Tibial artery (tissue), 4 donors: ENCODE measurements at regions not wholly inside any gene's neighbourhood (a gene's known extent, or its start where the extent isn't known, plus 50 kb on each side); places are given as distances from the start of the nearest gene placed in this dataset.

ENCODE experiments used
- DNase-seq, 2 donors: peaks; one replicate each; pipeline ENCODE4 v3.0.0-alpha.2; 2019
- H3K27ac ChIP-seq, 2 donors: fragments of 200-600 bp; sonication (generic) in 1 of 2; 1 replicate in 1 of 2; 2 replicates in 1 of 2; pipeline ENCODE4 v1.5.1; 2018 to 2019; ENCODE audit warnings: mild to moderate bottlenecking in 1 of 2
- H3K27me3 ChIP-seq, 2 donors: fragments of 200-600 bp; sonication (generic) in 1 of 2; one replicate each; pipeline versions ENCODE4 v1.5.1 to v1.6.0; 2016 to 2019
- H3K36me3 ChIP-seq, 3 donors: fragments of 200-600 bp; sonication (generic) in 2 of 3; one replicate each; pipeline ENCODE4 v1.5.1; 2016 to 2019; ENCODE audit warnings: mild to moderate bottlenecking in 2 of 3
- H3K4me1 ChIP-seq, 4 donors: fragments of 200-600 bp; sonication (generic) in 2 of 4; 1 replicate in 3 of 4; 2 replicates in 1 of 4; pipeline ENCODE4 v1.5.1; 2016 to 2019
- H3K4me3 ChIP-seq, 2 donors: fragments of 200-600 bp; sonication (generic) in 1 of 2; 1 replicate in 1 of 2; 2 replicates in 1 of 2; pipeline ENCODE4 v1.5.1; 2018 to 2019; ENCODE audit warnings: mild to moderate bottlenecking in 2 of 2
- H3K9me3 ChIP-seq, 3 donors: fragments of 200-600 bp; sonication (generic) in 1 of 3; one replicate each; pipeline ENCODE4 v1.5.1; 2016 to 2019
- CTCF ChIP-seq, 2 experiments: fragments of 200-600 bp in 1 of 2; fragments of 450-650 bp in 1 of 2; IDR thresholded peaks; one replicate each; pipeline ENCODE4 v1.5.1; 2017 to 2019; ENCODE audit warnings: antibody characterized with exemption in 2 of 2, mild to moderate bottlenecking in 1 of 2, moderate library complexity in 1 of 2
- intact Hi-C: fragments of 100-400 bp; cut with DNase I; formaldehyde crosslinking; loops from one replicate; pipeline ENCODE4 v1.15.0; 2023; ENCODE audit warnings: low total_unique reads

DNA sequence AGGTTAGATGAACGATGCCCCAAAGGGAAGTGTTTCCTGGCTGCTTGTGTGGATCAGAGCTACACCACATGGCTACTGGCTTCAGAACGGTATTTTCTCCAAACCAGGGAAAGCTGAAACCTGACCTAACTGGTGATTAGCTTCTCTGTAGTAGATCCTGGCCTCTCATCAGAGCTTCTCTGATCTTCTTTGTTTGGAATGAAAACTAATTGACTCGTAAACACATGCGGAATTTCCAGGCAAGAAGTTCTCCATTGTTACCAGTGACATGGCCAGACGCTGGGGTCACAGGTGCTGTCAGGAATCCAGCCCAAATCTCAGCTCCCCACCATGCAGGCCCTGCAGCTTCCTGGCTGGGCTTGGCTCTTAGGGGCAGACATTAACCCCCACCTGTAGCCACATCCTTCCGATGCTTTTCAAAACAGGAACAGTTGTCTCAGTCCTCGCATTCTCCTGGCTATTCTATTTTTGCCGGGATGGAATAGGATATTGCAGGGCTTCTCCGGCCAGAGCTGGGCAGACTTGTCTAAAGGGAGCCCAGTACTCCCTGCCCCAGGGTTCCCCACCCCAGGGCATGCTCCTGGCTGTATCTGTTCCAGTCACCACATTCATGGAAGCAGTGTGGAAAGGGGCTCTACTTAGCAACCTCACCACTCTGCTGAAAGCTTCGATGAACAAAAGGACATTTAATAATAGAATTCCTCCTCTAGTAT, 305.4 kb upstream of the F9 start:
- H3K27me3 ChIP-seq: no peaks in the 10 kb centered on the region
- H3K27ac ChIP-seq: no peak overlapping the region
- no peak for DNase-seq
- no peaks in the 10 kb centered on the region for H3K9me3 ChIP-seq
- no peak for TF ChIP-seq CTCF (IDR thresholded peaks at IDR 0.05)
- no peaks in the 10 kb centered on the region for H3K4me1 ChIP-seq
- no peaks in the 10 kb centered on the region for H3K36me3 ChIP-seq
- intact Hi-C loops: no loop called here
- no peak overlapping the region for H3K4me3 ChIP-seq

DNA sequence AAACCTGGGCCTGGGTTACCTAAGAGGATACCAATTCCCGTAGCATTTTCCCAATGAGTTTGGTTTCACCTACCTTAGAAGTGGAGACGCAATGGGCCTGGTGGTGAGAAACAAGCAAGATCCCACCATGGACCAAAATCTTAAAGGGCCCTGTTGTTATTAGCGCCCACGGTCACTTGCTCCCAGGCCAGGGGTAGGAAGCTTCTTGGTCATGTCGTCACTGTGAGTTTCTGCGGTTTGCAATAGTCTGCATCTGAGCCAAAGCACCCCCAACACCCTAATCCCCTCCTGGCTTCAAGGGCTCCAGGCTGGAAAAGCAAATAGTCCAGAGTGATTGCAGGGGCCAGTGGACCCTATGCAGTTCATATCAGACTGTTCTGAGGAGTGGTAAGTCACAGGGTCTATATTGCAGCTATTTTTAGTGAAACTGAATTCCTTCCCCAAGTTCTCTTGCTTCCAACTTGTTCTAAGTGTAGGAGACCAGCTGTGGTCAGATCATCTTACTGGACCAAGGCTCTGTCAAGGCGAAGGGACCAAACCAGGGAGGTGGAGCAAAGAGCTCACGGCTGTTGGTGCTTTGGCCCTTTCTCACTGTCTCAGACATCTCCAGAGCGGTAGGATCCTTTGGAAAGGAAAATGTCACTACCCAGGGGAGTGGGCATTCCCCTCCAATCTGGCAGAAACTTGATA, 307.9 kb upstream of the F9 start:
- DNase-seq: no peak
- TF ChIP-seq CTCF (IDR thresholded peaks at IDR 0.05): no peak
- intact Hi-C loops: no loop called here

DNA sequence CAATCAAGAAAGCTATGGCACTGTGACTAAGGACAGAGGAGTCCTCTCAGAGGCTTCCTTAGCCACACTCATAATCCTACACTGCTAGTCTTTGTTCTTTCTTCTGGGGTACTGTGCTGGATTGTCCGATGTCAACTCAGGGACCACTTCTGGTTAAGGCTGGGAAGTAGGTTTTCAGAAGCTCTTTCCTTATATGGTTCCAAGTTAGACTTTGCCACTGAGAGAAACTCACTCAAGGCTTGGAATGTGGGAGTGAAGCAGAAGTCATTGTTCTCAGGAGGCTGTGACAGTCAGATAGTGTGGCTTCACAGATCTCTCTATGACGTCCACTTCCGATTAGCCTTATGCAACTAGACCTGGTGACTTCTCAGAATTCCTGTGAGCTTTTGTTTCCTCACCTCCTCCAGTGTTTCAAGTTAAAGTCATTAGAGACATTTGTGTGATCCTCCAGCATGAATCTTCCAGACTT, 317.3 kb upstream of the F9 start:
- TF ChIP-seq CTCF (IDR thresholded peaks at IDR 0.05): no peak
- H3K4me1 ChIP-seq: no peaks in the 10 kb centered on the region
- intact Hi-C loops: no loop called here
- no peaks in the 10 kb centered on the region for H3K36me3 ChIP-seq
- no peak overlapping the region for H3K4me3 ChIP-seq
- no peak for DNase-seq
- H3K9me3 ChIP-seq: no peaks in the 10 kb centered on the region
- no peaks in the 10 kb centered on the region for H3K27me3 ChIP-seq
- H3K27ac ChIP-seq: no peak overlapping the region

More for the DNA sequence above, 307.9 kb upstream of the F9 start:
- H3K27me3 ChIP-seq: no peaks in the 10 kb centered on the region
- no peaks in the 10 kb centered on the region for H3K4me1 ChIP-seq
- H3K27ac ChIP-seq: no peak overlapping the region
- no peaks in the 10 kb centered on the region for H3K36me3 ChIP-seq
- no peaks in the 10 kb centered on the region for H3K9me3 ChIP-seq
- no peak overlapping the region for H3K4me3 ChIP-seq

DNA sequence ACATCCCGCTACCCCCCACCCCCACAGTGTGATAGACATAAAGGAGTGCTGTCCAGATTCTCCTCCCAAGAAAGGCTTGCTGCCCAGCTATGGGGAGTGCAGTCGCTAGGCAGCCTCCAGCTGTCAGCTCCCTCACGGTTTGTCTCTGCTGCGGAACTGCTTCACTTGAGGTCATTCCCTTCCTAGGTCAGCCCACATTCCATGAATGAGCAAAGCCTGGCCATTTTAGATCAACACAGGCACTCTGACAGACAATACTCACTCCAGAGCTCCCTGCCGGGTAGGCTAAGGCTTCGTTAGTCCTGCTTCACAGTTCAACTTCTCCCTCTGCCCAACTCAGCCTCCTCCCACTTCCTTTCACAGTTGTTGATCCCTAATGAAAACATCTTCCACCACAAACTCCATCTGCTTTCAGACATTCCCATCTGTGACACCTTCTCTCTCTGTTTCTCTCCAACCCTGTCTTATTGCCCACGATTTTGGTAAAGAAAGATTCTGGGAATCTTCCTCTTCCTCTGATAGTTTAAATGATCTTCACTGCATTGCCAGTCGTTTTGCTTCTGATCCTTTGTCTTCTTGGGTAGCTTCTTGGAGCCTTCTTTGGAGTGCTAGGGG, 318.9 kb upstream of the F9 start:
- Histone ChIP-seq H3K36me3 (no peaks in the 10 kb centered on the region), H3K9me3 (no peaks in the 10 kb centered on the region), H3K4me3 (no peak overlapping the region), H3K27ac (no peak overlapping the region), H3K4me1 (no peaks in the 10 kb centered on the region), H3K27me3 (no peaks in the 10 kb centered on the region)
- no peak for TF ChIP-seq CTCF (IDR thresholded peaks at IDR 0.05)
- no peak for DNase-seq
- intact Hi-C loops: no loop called here

DNA sequence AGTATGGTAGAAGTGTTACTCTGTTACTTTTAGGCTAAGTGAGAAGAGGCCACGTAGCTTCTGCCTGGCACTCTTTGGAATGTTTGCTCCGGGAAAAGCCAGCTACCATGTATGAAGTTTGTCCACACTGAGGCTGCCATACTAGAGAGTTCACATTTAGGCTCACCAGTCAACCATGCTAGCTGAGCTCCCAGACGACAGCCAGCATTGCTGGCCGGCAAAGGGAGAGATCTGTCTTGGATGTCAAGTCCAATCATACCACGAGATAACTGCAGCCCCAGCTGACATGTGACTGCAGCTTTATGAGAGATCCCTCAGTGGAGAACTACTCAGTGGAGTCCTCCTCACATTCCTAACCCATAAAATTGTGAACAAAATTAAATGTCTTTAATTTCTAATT, 321.2 kb upstream of the F9 start:
- Histone ChIP-seq H3K27ac (no peak overlapping the region), H3K36me3 (no peaks in the 10 kb centered on the region), H3K9me3 (peaks cover 0 to under 1% (median 0%) of the 10 kb centered on the region in 3 donors), H3K4me3 (no peak overlapping the region), H3K4me1 (peaks cover 0 to 11% (median 0%) of the 10 kb centered on the region in 4 donors), H3K27me3 (peaks cover 0 to 6% of the 10 kb centered on the region in 2 donors)
- DNase-seq: no peak
- intact Hi-C loops: no loop called here
- no peak for TF ChIP-seq CTCF (IDR thresholded peaks at IDR 0.05)
